A549 (cell line): ENCODE measurements at regions not wholly inside any gene's neighbourhood (a gene's known extent, or its start where the extent isn't known, plus 50 kb on each side); places are given as distances from the start of the nearest gene placed in this dataset.

ENCODE experiments used
- ATAC-seq, 2 experiments: fragments of 200-7000 bp in 1 of 2; fragments of >200 bp in 1 of 2; cut with Nextera tagmentation in 1 of 2; cut with Tn5 transposase in 1 of 2; 3 replicates each; pipeline versions ENCODE4 v1.8.0 to v1.9.1; 2018 to 2020; ENCODE audit warnings: mild to moderate bottlenecking in 1 of 2, moderate library complexity in 1 of 2
- CTCF ChIA-PET: fragments of 300-600 bp; sonication (Branson Sonifier 250); formaldehyde crosslinking; extraction: SDS; loops from one replicate; lab custom pipeline; 2021; ENCODE audit warnings: antibody characterized with exemption, inconsistent platforms; lab: Yijun Ruan, JAX
- POLR2A ChIA-PET: fragments of 350-600 bp; formaldehyde crosslinking; extraction: SDS; loops from one replicate; lab custom pipeline; 2021; ENCODE audit warnings: antibody characterized with exemption, inconsistent platforms; lab: Yijun Ruan, JAX
- DNase-seq, 2 experiments: peaks; one replicate each; pipeline versions ENCODE4 v3.0.0 to v3.0.0-alpha.2; 2011 to 2016; ENCODE audit warnings: low read depth in 1 of 2, low spot score in 1 of 2
- FAIRE-seq: peaks from 2 replicates; lab custom pipeline; 2011; peaks lifted over from hg19 to GRCh38; lab: Jason Lieb, UNC
- H3K27ac ChIP-seq, 2 experiments: fragments of >200 bp; sonication (Bioruptor Twin); formaldehyde crosslinking; 3 replicates each; pipeline ENCODE4 v1.5.1; 2016 to 2017
- H3K4me1 ChIP-seq: fragments of >200 bp; sonication (Bioruptor Twin); formaldehyde crosslinking; 3 replicates; pipeline ENCODE4 v1.6.1; 2016
- H3K4me2 ChIP-seq: fragments of >200 bp; sonication (Bioruptor Twin); formaldehyde crosslinking; 3 replicates; pipeline ENCODE4 v1.6.1; 2016
- H3K4me3 ChIP-seq: fragments of >200 bp; sonication (Bioruptor Twin); formaldehyde crosslinking; 3 replicates; pipeline ENCODE4 v1.5.1; 2016
- H3K9me3 ChIP-seq: fragments of >200 bp; sonication (Bioruptor Twin); formaldehyde crosslinking; 3 replicates; pipeline ENCODE4 v1.6.1; 2016
- ATOH8 ChIP-seq: fragments of 250-450 bp; sonication (Bioruptor Pico); IDR thresholded peaks from 2 replicates; pipeline ENCODE4 v1.5.0; 2020; ENCODE audit warnings: low read depth, mild to moderate bottlenecking, moderate library complexity
- CBX8 ChIP-seq: fragments of 200-600 bp; sonication (generic); IDR thresholded peaks from 2 replicates; pipeline ENCODE4 v1.6.1; 2016
- CHD4 ChIP-seq: fragments of 200-600 bp; sonication (generic); IDR thresholded peaks from 2 replicates; pipeline ENCODE4 v1.6.1; 2016; ENCODE audit warnings: antibody characterized with exemption, mild to moderate bottlenecking, borderline replicate concordance
- EHMT2 ChIP-seq: fragments of 200-600 bp; sonication (generic); IDR thresholded peaks from 2 replicates; pipeline ENCODE4 v1.6.1; 2016; ENCODE audit warnings: antibody characterized with exemption, low read depth, mild to moderate bottlenecking, moderate library complexity
- ESRRA ChIP-seq: fragments of 150-350 bp; IDR thresholded peaks from 2 replicates; pipeline ENCODE4 v1.6.1; 2014; ENCODE audit warnings: mild to moderate bottlenecking, low read length, borderline replicate concordance
- FOSL2 ChIP-seq, 2 experiments: fragments of 450-650 bp in 1 of 2; fragments of >200 bp in 1 of 2; sonication (Bioruptor Twin) in 1 of 2; formaldehyde crosslinking; IDR thresholded peaks; 2 replicates each; pipeline versions ENCODE4 v1.5.0 to v1.6.1; 2016 to 2020; ENCODE audit warnings: mild to moderate bottlenecking in 1 of 2, moderate library complexity in 1 of 2
- FOXS1 ChIP-seq: fragments of 250-450 bp; sonication (Bioruptor Pico); IDR thresholded peaks from 2 replicates; pipeline ENCODE4 v1.5.0; 2020; ENCODE audit warnings: mild to moderate bottlenecking, moderate library complexity
- HDAC2 ChIP-seq: fragments of 200-600 bp; sonication (generic); IDR thresholded peaks from 2 replicates; pipeline ENCODE4 v1.6.1; 2016
- HEYL ChIP-seq: fragments of 250-450 bp; sonication (Bioruptor Pico); IDR thresholded peaks from 2 replicates; pipeline ENCODE4 v1.8.0; 2021; ENCODE audit warnings: mild to moderate bottlenecking, moderate library complexity
- KDM1A ChIP-seq: fragments of 200-600 bp; sonication (generic); IDR thresholded peaks from 2 replicates; pipeline ENCODE4 v1.6.1; 2016; ENCODE audit warnings: low read depth, mild to moderate bottlenecking
- MAZ ChIP-seq: fragments of 150-350 bp; IDR thresholded peaks from 2 replicates; pipeline ENCODE4 v1.6.1; 2014; ENCODE audit warnings: antibody characterized with exemption, low read depth, low read length, borderline replicate concordance
- MYC ChIP-seq: IDR thresholded peaks from 2 replicates; pipeline ENCODE4 v1.6.1; 2012; ENCODE audit warnings: mild to moderate bottlenecking, inconsistent platforms, low read length, improper control_type of control experiment, borderline replicate concordance
- NFE2L2 ChIP-seq: fragments of 150-350 bp; conservative IDR thresholded peaks from 2 replicates; pipeline ENCODE4 v1.6.1; 2014; ENCODE audit warnings: low read length
- NPAS2 ChIP-seq: fragments of 250-450 bp; sonication (Bioruptor Pico); IDR thresholded peaks from 2 replicates; pipeline ENCODE4 v1.8.0; 2022; ENCODE audit warnings: mild to moderate bottlenecking, moderate library complexity, borderline replicate concordance
- PBX3 ChIP-seq: IDR thresholded peaks from 2 replicates; pipeline ENCODE4 v1.6.1; 2012
- PHF8 ChIP-seq: fragments of 200-600 bp; sonication (generic); IDR thresholded peaks from 2 replicates; pipeline ENCODE4 v1.6.1; 2016; ENCODE audit warnings: low read depth, mild to moderate bottlenecking, antibody characterized with exemption, moderate library complexity, borderline replicate concordance
- POLR2A ChIP-seq: IDR thresholded peaks from 2 replicates; pipeline ENCODE4 v1.6.1; 2012; ENCODE audit warnings: mild to moderate bottlenecking, low read length
- RARB ChIP-seq: fragments of 250-450 bp; sonication (Bioruptor Pico); IDR thresholded peaks from 2 replicates; pipeline ENCODE4 v1.8.0; 2021; ENCODE audit warnings: mild to moderate bottlenecking, moderate library complexity
- RFX5 ChIP-seq: fragments of 450-650 bp; IDR thresholded peaks from 2 replicates; pipeline ENCODE4 v1.7.1; 2014; ENCODE audit warnings: antibody characterized with exemption, mild to moderate bottlenecking, moderate library complexity
- TP53 ChIP-seq: fragments of 250-450 bp; sonication (Bioruptor Pico); IDR thresholded peaks from 2 replicates; pipeline ENCODE4 v1.5.0; 2021; ENCODE audit warnings: mild to moderate bottlenecking, moderate library complexity
- ZC3H11A ChIP-seq: fragments of 450-650 bp; IDR thresholded peaks from 2 replicates; pipeline ENCODE4 v1.6.1; 2014; ENCODE audit warnings: antibody characterized with exemption, mild to moderate bottlenecking
- ZNF302 ChIP-seq: fragments of 250-450 bp; sonication (Bioruptor Pico); IDR thresholded peaks from 2 replicates; pipeline ENCODE4 v1.9.0; 2021; ENCODE audit warnings: inconsistent platforms, mild to moderate bottlenecking, moderate library complexity
- WGBS: methylation state at CpG from one replicate; pipeline ENCODE4 v1.1.6; 2017; ENCODE audit errors: missing lambda C conversion rate; 5-methylcytosine and 5-hydroxymethylcytosine counted together
- TF ChIP-seq, protein P1 (sequence below): fragments of >200 bp; sonication (Bioruptor Twin); formaldehyde crosslinking; IDR thresholded peaks from 3 replicates; pipeline ENCODE4 v1.6.1; 2016
- TF ChIP-seq, protein P2 (sequence below): fragments of 150-350 bp; IDR thresholded peaks from 2 replicates; pipeline ENCODE4 v1.6.1; 2014; ENCODE audit warnings: low read depth, mild to moderate bottlenecking, low read length
- TF ChIP-seq, protein P3 (sequence below): fragments of >200 bp; sonication (Bioruptor Twin); formaldehyde crosslinking; IDR thresholded peaks from 3 replicates; pipeline ENCODE4 v1.5.1; 2016

GRCh38 chr10:37713642-37714041 lies 143.8 kb downstream of the ZNF248 start:
- no peak for ATAC-seq
- WGBS = 48% methylated on average over 3 of the region's 3 CpGs
- POLR2A ChIA-PET = no interaction called here

DNA sequence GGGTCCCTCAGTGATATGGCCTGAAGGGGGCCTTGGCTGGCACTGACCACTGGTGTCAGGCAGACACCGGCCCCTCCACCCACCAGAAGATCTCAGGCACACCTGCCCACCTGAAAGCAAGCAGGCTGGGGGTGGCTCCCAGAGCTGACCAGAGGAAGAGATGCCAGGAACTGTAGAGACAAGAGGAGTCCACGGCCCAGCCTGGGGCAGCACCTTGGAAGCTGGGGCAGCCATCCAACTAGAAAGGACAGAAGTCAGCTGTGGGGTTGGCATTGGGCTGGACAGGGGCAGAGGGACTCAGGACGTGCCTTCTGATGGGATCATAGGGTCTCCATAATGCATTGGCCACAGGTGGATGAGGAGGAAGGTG lies 144.3 kb downstream of the ZNF248 start:
- no peak for FAIRE-seq
- Histone ChIP-seq H3K27ac (no peak overlapping the region), H3K4me1 (no peaks in the 10 kb centered on the region), H3K9me3 (no peaks in the 10 kb centered on the region; the same call in 2 of the 3 replicates), H3K4me3 (no peak overlapping the region), H3K4me2 (no peak overlapping the region)
- CTCF ChIA-PET = no interaction called here
- TF ChIP-seq KDM1A = no peak
- no peak for TF ChIP-seq FOXS1
- TF ChIP-seq, protein P1, sequence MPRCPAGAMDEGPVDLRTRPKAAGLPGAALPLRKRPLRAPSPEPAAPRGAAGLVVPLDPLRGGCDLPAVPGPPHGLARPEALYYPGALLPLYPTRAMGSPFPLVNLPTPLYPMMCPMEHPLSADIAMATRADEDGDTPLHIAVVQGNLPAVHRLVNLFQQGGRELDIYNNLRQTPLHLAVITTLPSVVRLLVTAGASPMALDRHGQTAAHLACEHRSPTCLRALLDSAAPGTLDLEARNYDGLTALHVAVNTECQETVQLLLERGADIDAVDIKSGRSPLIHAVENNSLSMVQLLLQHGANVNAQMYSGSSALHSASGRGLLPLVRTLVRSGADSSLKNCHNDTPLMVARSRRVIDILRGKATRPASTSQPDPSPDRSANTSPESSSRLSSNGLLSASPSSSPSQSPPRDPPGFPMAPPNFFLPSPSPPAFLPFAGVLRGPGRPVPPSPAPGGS = no peak
- no peak for TF ChIP-seq NPAS2 (CRISPR knock-in tag)
- no peak for TF ChIP-seq HEYL (CRISPR knock-in tag)
- TF ChIP-seq, protein P2, sequence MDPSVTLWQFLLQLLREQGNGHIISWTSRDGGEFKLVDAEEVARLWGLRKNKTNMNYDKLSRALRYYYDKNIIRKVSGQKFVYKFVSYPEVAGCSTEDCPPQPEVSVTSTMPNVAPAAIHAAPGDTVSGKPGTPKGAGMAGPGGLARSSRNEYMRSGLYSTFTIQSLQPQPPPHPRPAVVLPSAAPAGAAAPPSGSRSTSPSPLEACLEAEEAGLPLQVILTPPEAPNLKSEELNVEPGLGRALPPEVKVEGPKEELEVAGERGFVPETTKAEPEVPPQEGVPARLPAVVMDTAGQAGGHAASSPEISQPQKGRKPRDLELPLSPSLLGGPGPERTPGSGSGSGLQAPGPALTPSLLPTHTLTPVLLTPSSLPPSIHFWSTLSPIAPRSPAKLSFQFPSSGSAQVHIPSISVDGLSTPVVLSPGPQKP = no peak
- no peak for TF ChIP-seq CBX8
- TF ChIP-seq, protein P3, sequence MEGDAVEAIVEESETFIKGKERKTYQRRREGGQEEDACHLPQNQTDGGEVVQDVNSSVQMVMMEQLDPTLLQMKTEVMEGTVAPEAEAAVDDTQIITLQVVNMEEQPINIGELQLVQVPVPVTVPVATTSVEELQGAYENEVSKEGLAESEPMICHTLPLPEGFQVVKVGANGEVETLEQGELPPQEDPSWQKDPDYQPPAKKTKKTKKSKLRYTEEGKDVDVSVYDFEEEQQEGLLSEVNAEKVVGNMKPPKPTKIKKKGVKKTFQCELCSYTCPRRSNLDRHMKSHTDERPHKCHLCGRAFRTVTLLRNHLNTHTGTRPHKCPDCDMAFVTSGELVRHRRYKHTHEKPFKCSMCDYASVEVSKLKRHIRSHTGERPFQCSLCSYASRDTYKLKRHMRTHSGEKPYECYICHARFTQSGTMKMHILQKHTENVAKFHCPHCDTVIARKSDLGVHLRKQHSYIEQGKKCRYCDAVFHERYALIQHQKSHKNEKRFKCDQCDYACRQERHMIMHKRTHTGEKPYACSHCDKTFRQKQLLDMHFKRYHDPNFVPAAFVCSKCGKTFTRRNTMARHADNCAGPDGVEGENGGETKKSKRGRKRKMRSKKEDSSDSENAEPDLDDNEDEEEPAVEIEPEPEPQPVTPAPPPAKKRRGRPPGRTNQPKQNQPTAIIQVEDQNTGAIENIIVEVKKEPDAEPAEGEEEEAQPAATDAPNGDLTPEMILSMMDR = no peak
- TF ChIP-seq FOSL2 (IDR thresholded peaks at IDR 0.05) = no peak
- no peak for TF ChIP-seq FOSL2 (CRISPR knock-in tag; IDR thresholded peaks at IDR 0.05)
- no peak for ATAC-seq
- POLR2A ChIA-PET = no interaction called here
- 46% methylated on average over 3 of the region's 3 CpGs for WGBS
- DNase-seq = no peak

More at GRCh38 chr10:37713642-37714041, 143.8 kb downstream of the ZNF248 start:
- FAIRE-seq (no peak), DNase-seq (no peak)
- H3K4me1 ChIP-seq = no peaks in the 10 kb centered on the region
- no peaks in the 10 kb centered on the region; the same call in 2 of the 3 replicates for H3K9me3 ChIP-seq
- H3K4me2 ChIP-seq = no peak overlapping the region
- no peak overlapping the region for H3K4me3 ChIP-seq
- CTCF ChIA-PET = no interaction called here
- TF ChIP-seq EHMT2 = no peak
- no peak for TF ChIP-seq ATOH8
- TF ChIP-seq PHF8 = no peak
- H3K27ac ChIP-seq = no peak overlapping the region

GRCh38 chr10:37712489-37713131 lies 144.8 kb downstream of the ZNF248 start:
- no peak for ATAC-seq
- WGBS = 67% methylated on average over 3 of the region's 4 CpGs
- no peak overlapping the region for H3K4me3 ChIP-seq
- TF ChIP-seq CBX8 = no peak
- TF ChIP-seq NFE2L2 = no peak
- TF ChIP-seq PBX3 = no peak
- no peak for TF ChIP-seq CHD4
- no peak for TF ChIP-seq RFX5
- TF ChIP-seq, protein P2 = no peak
- no peak for TF ChIP-seq ZNF302 (CRISPR knock-in tag)
- TF ChIP-seq ESRRA = no peak
- TF ChIP-seq MAZ = no peak
- TF ChIP-seq POLR2A = no peak
- TF ChIP-seq FOSL2 (IDR thresholded peaks at IDR 0.05) = no peak
- no peak for TF ChIP-seq FOSL2 (CRISPR knock-in tag; IDR thresholded peaks at IDR 0.05)
- TF ChIP-seq, protein P1 = no peak
- no peak for TF ChIP-seq ZC3H11A
- no peak for TF ChIP-seq HDAC2
- TF ChIP-seq MYC = no peak
- TF ChIP-seq TP53 (CRISPR knock-in tag) = no peak
- no peak for TF ChIP-seq RARB

More at GRCh38 chr10:37712489-37713131, 144.8 kb downstream of the ZNF248 start:
- Histone ChIP-seq H3K4me1 (no peaks in the 10 kb centered on the region), H3K27ac (no peak overlapping the region), H3K4me2 (no peak overlapping the region), H3K9me3 (no peaks in the 10 kb centered on the region; the same call in 2 of the 3 replicates)
- no peak for DNase-seq
- FAIRE-seq = no peak
- ChIA-PET POLR2A (no interaction called here), CTCF (no interaction called here)
